BJ (cell line): ENCODE measurements at regions not wholly inside any gene's neighbourhood (a gene's known extent, or its start where the extent isn't known, plus 50 kb on each side); places are given as distances from the start of the nearest gene placed in this dataset.

Source experiments
- CTCF ChIA-PET: fragments of 350-600 bp; formaldehyde crosslinking; extraction: SDS; loops from one replicate; lab custom pipeline; 2021; ENCODE audit warnings: antibody characterized with exemption, inconsistent platforms; lab: Yijun Ruan, JAX
- POLR2A ChIA-PET: fragments of 300-600 bp; sonication (Branson Sonifier 250); formaldehyde crosslinking; extraction: SDS; loops from one replicate; lab custom pipeline; 2021; ENCODE audit warnings: antibody characterized with exemption; lab: Charles Lee
- DNase-seq: peaks from one replicate; pipeline ENCODE4 v3.0.0-alpha.2; 2011; ENCODE audit warnings: low read depth
- H3K27me3 ChIP-seq: 2 replicates; pipeline ENCODE4 v1.6.0; 2011; ENCODE audit warnings: low read length; ENCODE audit not compliant: control insufficient read depth, insufficient read depth
- H3K36me3 ChIP-seq: 2 replicates; pipeline ENCODE4 v1.5.1; 2011; ENCODE audit warnings: low read length; ENCODE audit not compliant: control insufficient read depth, insufficient read depth
- H3K4me3 ChIP-seq: 2 replicates; pipeline ENCODE4 v1.5.1; 2011; ENCODE audit warnings: low read depth, mild to moderate bottlenecking, control low read depth, low read length
- TF ChIP-seq, protein P1 (sequence below): IDR thresholded peaks from 2 replicates; pipeline ENCODE4 v1.5.1; 2011; ENCODE audit warnings: low read depth, mild to moderate bottlenecking, control low read depth, inconsistent platforms, low read length, moderate library complexity; ENCODE audit not compliant: insufficient read depth

DNA sequence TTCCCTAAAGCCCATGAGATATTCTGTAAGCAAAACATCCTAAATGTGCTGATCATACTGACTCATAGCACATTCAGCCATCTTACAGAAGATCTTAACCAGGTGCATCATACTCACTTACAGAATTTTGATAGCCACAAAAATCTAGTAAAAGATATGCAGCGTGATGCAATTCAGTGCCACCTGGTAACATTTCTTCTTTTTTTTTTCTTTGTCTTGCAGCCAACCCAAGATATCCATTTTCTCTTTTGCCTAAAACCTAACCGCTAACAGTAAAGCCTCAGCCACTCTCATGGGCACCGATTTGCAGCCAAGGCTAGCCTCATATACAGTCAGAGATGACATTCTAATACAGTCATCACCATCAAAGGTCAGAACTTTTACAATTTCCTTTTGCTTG lies 293.3 kb downstream of the HACE1 start:
- CTCF ChIA-PET = no interaction called here
- Histone ChIP-seq H3K36me3 (no peaks in the 10 kb centered on the region), H3K4me3 (no peak overlapping the region), H3K27me3 (no peaks in the 10 kb centered on the region)
- TF ChIP-seq, protein P1, sequence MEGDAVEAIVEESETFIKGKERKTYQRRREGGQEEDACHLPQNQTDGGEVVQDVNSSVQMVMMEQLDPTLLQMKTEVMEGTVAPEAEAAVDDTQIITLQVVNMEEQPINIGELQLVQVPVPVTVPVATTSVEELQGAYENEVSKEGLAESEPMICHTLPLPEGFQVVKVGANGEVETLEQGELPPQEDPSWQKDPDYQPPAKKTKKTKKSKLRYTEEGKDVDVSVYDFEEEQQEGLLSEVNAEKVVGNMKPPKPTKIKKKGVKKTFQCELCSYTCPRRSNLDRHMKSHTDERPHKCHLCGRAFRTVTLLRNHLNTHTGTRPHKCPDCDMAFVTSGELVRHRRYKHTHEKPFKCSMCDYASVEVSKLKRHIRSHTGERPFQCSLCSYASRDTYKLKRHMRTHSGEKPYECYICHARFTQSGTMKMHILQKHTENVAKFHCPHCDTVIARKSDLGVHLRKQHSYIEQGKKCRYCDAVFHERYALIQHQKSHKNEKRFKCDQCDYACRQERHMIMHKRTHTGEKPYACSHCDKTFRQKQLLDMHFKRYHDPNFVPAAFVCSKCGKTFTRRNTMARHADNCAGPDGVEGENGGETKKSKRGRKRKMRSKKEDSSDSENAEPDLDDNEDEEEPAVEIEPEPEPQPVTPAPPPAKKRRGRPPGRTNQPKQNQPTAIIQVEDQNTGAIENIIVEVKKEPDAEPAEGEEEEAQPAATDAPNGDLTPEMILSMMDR = no peak
- POLR2A ChIA-PET = no interaction called here
- no peak for DNase-seq

DNA sequence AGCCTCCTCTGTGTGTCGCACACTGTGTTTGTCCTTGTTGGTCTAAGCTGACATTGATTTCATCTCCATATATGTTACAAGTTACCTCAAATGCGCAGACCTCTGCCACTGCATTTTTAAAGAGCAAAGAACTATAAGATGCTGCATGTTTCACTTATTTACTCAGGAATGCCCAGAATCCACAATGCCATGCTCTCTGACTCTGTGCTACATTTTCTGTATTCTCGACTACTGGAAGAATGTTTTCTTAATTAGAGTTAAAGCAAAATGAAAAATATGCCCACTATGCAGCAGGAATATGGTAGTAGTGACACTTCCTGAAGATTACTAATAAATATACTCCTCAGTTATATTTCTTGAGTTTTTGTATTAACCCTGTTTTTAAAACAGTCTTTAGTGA lies 296.4 kb downstream of the HACE1 start:
- ChIA-PET POLR2A (no interaction called here), CTCF (no interaction called here)
- TF ChIP-seq, protein P1 = no peak
- Histone ChIP-seq H3K36me3 (no peaks in the 10 kb centered on the region), H3K27me3 (no peaks in the 10 kb centered on the region), H3K4me3 (no peak overlapping the region)
- no peak for DNase-seq

DNA sequence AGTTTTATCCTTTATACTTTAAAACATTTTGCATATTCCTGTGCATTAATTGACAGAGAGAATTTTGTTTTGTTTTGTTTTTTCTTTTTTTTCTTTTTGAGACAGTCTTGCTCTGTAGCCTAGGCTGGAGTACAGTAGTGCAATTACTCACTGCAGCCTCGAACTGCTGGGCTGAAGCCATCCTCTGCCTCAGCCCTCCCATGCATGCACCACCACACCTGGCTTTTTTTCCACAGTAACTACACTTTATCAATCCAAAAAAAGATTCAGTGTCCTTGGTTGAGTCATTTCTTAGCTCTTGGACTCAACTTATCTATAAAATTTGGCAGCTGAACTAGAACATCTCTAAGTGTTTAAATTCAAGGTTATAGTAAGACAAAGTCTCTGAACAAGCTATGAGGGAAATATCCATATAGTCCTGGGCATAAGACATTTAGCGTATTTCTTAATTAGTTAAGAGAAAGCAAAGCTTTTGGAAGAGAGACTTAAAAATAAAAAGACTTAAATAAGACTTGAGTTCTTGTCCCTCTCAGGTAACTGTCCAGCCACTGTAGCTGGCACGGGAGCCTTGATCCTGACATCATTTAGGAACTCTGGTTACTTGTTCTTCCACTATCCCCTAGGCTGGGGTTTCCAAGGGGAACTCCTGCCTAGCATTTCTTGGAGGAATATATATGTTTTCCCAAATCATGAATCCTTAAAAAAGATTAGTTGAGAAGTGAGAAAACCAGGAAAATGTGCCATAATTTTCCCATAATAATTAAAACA lies 300.1 kb downstream of the HACE1 start:
- CTCF ChIA-PET = interaction anchor here (0.6 kb wide), 1 partner anchor 275 kb away, joined by 3 read pairs; no protein-coding TSS in a partner anchor
- POLR2A ChIA-PET = no interaction called here
- no peaks in the 10 kb centered on the region for H3K36me3 ChIP-seq
- TF ChIP-seq, protein P1 = no peak
- no peak for DNase-seq
- H3K27me3 ChIP-seq = 0 out of 2 replicates have a peak, but pooled peaks cover 1% of the 10 kb centered on the region
- no peak overlapping the region for H3K4me3 ChIP-seq

DNA sequence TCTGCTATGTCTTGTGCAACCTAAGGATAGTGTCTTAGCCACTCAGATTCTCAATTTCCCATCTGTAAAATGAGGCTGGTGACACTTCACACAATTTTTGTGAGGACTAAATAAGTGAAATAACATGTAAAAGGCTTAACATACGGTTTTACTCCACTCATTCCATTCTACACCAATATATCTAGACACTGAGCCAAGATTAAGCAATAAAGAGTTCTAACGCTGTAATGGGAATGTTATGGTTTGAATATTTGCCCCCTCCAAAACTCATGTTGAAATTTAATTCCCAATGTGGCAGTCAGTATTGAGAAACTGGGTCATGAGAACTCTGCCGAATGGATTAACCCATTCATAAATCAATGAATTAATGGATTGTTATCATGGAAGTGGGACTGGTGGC lies 301.0 kb downstream of the HACE1 start:
- no peak overlapping the region for H3K4me3 ChIP-seq
- CTCF ChIA-PET = no interaction called here
- 0 out of 2 replicates have a peak, but pooled peaks cover 1% of the 10 kb centered on the region for H3K27me3 ChIP-seq
- H3K36me3 ChIP-seq = no peaks in the 10 kb centered on the region
- peak; percentile 23 for DNase-seq
- TF ChIP-seq, protein P1 = no peak
- POLR2A ChIA-PET = no interaction called here

DNA sequence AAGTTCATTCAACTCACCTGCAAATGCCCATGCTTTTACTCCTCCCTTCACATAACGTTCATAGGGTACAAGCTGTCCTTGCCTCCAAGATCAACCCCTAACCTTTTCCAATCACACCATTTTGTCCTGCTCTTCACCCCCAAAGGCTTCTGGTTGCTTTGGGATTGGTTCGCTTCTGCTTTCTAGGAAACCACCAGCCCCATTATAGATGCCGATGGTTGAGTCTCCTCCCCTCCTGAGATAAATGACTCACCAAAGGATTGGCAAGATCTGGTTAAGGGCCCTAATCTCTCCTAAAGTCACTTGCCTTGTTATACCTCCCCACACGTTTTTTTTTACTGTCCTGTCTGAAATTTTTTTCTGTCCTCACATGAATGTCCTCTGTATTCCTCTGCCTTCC lies 311.4 kb downstream of the HACE1 start:
- no peaks in the 10 kb centered on the region for H3K27me3 ChIP-seq
- TF ChIP-seq, protein P1 = no peak
- H3K36me3 ChIP-seq = no peaks in the 10 kb centered on the region
- ChIA-PET POLR2A (no interaction called here), CTCF (no interaction called here)
- no peak for DNase-seq
- no peak overlapping the region for H3K4me3 ChIP-seq
